RKO (cell line): ENCODE measurements at regions not wholly inside any gene's neighbourhood (a gene's known extent, or its start where the extent isn't known, plus 50 kb on each side); places are given as distances from the start of the nearest gene placed in this dataset.

ENCODE experiments used
- DNase-seq: peaks from one replicate; pipeline ENCODE4 v3.0.0-alpha.2; 2016; ENCODE audit warnings: low spot score

DNA sequence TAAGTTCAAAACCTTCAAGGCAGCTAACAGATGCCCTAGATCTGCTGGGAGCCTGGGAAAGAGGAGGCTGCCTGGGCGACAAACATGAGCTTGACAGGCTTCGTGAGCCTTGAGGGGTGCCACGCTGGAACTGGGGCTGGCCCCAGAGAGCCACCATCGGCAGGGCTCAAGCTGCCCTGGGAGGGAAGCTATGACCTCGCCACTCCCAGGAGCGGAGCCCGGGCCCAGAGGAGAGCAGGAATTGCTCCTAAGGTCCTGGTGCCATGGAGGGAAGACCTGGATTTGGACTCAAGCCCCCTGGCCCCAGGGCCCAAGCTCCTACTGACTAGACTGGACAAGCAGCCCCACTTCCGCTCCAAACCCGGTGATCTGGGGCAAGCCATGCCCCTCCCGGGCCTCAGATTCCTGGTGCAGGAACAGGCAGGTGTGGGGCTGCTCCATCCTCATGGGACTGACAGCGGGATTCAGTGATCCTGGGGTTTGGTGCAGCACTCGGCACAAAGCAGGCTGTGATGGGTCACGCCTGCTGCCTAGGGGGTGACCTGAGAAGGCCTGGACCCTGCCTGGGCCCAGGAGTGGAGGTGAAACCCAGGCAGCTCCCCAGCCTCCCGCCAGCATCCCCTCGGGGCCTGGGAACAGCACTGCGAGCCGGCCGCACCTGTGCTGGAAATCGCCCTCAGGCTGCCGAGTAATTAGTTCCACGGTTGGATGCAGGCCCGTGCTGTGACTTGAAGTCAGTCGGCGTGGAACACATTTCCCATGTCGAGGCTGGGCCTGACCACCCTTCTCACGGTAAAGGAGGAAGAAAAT is 246.9 kb downstream of the NDUFA10 start:
- DNase-seq: no peak

DNA sequence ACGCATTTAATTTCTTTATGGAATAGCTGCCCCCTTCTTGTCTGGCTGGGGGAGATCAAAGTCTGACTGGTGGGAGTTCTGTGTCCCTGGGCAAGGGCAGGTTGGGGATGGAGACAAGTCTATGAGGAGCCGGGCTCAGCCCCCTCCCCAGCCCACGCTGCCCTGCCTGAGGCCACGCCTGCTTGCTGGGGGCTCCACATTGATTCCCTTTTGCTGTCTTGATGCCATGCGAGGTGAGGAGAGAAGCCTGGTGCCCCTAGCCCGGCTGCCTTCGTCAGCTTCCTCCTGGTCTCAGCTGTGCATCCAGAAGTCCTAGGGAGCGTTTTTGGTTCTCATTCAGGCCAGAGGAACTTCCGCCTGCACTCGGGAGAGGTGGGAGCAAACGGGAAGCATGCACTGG is 247.9 kb downstream of the NDUFA10 start:
- no peak for DNase-seq

DNA sequence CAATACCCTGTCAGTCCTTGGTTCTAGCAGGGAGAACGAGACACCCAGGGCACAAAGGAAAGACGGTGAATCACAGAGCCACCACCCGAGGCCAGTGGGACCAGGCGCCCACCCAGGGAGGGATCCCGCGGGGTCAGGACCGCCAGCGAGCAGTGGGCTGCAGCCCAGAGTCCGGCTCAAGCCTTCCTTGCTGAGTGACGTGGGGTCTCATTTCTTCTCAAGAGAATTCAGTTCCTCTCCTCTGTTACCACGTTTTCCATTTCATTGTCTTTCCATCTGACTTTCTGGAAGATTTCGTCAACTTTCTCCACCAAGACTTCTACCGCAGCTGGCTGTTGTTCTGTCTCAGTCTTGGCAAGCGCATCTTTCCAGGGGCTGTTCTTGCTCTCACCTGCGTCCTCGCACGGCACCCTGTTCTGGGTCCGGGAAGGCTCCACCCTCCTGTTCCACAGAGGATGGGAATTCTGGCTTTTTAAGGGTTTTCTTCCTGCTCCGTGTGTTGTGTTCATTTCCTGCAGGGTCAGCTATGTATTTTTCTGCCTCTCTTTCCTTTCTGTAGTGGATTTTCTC is 248.6 kb downstream of the NDUFA10 start:
- DNase-seq: no peak

DNA sequence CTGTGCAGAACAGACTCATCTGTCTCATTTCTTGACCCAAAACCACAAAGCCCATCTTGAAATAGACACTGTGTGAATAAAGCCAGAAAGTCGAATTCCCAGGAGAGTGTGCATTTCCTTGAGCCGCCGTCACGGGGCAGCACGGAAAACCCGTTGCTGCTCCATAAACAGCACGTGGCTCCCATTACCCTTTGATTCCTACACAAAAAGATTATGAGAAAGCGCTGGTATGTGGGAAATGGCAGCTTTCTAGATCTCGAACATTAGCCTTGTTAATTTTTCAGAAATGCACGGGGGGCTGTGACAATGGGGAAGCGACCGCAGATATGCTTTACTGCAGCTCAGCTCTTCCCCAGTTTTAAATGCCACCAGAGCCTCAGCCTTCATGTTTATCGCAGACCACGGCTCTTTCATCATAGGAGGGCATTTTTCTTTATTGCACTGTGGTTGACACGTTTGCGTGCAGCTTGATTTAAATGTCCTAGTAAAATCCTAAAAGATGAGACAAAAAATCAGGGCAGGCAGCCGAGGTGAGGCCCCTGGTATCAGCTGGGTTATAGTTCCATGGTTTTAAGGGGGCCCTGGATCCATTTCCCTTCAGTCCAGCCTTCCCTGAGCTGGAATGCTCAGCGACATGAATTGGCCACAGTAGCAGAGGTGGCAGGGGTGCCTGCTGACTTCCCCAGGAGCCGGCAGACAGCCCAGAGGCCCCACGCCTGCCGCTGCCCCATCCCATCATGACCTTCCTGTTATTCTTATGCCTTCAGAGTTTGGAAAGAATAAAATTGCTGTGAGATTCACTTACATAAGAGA is 249.3 kb downstream of the NDUFA10 start:
- DNase-seq: no peak

DNA sequence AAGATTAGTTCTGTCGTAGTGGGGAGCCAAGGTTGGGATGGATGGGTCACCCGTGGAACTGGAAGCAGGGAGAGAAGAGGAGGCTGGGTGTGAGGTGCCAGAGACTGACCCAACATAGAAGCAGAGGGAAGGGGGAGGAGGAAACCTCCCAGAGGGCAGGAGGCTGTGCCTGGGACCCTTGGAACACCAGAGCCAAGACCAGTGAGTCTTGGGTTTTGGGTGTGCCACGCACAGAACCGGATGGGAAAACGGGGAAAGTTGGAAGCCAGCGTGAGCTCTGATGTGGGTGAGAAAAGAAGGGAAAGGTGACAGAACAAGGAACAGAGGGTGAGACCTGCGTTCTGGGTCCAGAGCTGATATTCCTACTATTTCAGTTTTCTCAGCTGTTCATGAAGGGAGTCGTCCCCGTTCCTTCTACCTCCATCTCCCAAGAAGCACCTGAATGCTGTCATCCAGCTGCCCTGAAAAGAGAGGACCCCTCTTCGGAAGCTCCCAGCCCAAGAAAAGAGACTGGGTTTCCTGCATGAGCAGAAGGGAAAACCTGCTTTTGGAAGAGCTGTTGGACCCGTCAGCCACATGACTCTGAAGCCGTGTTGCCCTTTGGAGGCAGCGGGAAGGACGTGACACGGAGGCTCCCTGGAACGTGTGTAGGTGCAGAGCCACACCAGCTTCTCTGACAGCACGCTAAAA is 250.1 kb downstream of the NDUFA10 start:
- DNase-seq: no peak

DNA sequence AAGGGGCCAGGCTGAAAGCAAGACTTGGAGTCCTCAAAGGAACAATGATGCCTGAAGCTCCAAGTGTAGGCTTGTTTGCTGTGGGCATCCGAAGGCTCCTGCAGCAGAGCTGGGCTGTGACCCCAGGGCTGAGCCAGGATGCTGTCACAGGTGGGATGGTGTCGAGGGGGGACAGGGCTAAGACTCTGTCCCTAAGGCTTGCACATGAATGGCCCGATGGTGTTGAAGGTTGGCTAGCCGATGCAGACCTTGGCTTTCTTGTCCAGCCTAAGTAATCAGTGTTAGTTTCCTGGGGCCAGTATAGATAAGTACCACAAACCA is 251.0 kb downstream of the NDUFA10 start:
- no peak for DNase-seq

DNA sequence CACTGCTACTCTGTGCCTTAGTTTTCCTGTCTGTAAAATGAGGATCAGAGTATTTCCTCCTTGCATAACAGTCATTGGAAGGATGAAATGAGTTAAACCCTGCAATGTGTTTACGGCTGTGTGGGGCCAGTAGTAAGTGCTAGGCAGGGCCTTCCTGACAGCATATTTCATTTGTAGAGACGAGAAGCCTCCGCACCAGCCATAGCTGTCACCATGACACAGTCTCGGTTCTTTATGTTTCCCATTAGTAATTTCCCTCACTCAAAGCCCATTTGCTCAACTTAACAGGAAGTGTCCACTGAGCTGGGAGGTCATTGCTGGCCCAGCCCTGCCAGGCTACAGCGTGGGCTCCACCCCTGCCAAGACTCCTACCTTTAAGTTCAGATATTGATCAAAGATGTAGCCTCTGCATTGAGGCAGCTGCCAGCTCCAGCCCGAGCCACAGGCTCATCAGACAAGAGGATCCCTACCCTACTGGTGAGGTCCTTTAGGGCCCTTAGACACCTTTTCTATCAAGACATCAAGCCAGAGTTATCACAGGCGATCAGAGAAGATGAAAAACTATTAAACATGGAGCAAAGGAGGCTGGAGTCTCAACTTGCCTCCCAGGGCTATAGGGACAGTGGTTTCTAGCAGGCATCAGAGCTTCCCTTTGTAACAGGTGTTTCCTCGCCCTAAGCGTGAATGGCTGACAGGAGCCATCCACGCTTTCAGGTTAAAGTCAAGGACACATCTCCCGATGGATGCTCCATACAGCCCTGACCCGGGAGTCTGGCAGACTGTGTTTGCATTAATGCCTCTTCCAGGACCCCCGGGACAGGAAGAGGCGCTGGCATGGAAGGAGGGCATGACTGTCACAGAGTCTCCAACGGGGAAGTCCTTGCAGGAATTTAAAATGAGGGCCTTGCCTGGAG is 251.7 kb downstream of the NDUFA10 start:
- no peak for DNase-seq

DNA sequence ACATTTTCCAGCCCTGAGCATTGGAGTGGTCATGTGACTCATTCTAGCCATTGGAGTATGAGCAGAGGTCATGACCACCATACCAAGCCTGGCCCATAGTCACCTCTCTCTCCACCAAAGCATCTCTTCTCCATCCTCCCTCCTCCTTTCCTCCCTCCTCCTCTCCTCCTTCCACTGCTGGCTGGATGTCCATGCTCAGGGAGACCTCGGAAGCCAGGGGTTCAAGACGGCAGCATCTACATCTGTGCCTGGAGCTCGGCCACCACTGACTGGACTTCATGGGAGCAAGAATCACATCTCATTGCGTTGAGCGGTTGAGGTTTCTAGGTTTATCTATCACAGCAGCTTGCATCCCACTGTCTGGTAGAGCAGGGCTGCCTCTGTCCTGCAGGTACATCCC is 252.4 kb downstream of the NDUFA10 start:
- no peak for DNase-seq

DNA sequence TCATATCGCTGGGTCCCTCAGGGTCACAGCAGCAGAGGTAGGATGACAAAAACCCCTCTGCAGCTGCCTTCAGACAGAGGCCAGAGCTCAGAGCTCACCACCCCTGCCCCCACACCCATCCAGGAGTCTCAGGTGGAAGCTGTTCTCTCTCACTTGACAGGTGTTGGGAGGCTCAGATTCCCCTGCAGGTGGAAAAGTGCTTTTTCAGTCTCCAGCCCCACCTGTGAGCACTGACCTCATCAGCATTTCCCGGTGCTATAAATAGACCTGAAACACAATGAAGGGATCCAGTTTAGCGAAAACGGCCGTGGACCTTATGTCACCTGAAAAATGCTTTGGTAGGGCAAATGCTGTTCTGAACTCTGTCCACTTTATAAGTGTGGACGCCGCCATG is 254.9 kb downstream of the NDUFA10 start:
- DNase-seq: no peak

DNA sequence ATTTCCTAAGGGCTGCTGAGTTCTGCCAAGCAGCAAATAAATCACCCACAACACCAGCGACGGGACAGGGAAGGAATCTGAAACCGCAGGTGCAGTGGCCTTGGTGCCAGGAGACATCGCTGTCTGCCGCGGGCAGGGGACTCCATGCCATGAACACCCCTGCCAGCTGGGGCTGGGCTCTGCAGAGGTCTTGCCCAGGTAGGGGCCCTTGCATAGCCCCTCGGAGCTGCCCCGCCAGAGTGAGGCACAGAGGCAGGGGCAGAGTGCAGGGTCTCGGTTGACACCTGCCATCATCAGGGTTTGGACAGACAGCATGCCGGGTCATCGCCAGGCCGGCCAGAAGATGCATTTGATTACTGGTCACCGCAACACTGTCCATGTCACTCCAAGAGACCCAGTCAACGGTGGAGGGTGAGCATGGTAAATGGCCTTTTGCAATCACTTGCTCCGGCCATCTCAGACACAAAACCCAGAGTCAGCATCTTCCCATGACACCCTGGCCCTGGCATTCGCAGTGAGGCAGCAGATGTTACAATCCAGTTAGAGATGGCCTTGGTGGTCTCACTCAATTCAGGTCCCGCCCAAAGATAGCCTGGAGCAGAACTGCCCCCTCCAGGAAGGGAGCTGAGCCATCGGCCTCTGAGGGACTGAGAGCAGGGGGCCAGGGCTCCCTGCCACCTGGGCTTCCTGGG is 255.4 kb downstream of the NDUFA10 start:
- no peak for DNase-seq

DNA sequence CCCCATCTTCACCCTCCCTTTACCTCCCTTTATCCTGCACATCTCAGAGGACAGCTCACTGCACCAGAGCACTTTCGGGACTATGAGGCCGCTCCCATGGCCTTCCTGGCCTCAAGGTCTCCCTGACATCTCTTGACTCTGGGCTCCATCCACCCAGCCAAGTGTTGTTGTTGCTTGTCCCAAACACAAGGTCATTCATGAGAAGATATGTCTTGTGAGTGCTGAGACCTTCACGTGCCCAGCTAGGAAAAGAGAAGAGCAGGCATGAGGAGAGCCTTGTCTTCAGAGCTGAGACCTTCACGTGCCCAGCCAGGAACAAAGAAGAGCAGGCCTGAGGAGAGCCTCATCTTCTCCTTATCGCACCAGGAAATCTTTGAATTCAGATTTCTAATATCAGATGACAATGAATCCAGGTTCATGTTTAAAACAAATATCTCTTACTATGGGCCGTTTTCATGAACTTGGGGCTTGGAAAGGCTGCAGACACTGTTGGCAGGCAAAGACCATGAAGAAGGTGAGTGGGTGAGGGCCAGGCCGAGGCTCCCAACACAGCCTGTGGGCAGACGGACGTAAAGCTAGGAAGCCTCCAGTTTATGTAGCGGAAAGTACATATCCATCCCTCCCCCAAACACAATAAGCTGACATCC is 256.1 kb downstream of the NDUFA10 start:
- DNase-seq: no peak

DNA sequence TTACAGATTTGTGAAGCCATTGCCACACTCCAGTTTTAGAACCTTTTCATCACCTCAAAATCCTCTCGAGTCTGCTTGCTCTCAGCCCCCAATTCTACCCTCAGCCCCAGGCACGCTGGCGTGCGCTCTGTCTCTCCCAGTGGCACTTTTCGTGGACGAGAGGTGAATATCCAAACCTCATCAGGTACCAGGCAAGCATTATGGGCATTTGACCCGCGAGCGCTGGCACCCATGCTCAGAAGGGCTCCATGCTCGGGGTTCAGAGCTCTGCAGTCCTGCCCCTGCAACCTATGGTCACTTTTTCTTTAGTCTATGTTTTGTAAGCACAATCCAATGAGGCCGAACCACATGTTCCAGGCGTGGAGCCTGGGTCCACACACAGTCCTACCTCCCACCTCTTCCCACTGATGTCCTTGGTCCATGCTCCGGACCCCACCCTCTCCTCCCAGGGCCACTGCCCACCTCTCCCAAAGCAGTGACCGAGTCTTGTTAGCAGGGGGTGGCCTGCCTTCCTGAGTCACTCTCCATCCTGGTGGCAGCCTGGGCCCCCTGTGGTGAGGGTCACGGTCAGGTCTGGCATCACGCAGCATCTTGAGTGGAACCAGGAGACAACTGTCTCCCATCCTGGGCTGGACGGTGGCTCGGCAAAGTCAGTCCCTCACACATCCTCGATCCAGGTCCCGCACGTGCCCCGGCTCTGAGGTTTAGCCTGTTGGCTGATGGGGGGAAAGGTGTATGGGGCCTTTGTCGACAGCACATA is 256.9 kb downstream of the NDUFA10 start:
- no peak for DNase-seq

DNA sequence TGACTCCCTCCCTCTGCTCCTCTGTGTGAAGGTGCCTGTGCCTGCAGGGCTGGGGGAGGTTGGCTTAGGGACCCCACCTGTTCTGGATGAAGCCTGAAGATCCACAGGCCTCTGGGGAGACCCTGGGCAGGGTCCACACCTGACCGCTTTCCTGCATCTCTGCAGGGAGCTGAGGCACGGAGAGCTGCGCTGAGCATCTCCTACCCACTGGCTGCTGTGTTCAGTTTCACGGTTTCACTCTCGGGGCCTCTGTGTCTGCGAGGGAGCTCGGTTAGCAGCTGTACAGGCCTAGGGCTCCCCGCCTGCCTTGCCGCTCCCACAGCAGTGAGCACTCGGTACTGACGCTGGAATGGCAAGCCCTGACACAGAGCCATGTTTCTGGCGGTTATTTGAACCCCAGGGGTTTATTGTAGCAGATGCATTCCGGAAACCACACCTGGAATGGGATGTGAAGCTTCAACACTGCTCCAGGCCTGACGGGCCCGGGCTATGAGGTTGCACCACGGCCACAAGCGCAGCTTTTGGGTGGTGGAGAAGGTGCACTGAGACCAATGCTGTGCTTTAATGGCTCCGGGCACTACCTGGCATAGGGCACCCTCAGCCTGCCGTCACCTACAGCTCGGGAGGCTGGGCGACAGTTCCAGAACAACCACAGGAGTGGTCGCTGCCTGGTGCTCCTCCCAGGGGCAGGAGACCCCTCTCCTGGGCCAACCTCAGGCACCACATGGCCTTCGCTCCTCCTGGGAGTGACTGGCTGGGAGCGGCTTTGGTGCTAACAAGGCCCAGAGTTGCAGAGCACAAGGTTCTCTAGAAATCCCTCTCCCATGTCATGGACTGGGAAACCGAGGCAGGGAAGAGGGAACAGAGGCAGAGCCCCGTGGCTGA is 257.9 kb downstream of the NDUFA10 start:
- DNase-seq: no peak

DNA sequence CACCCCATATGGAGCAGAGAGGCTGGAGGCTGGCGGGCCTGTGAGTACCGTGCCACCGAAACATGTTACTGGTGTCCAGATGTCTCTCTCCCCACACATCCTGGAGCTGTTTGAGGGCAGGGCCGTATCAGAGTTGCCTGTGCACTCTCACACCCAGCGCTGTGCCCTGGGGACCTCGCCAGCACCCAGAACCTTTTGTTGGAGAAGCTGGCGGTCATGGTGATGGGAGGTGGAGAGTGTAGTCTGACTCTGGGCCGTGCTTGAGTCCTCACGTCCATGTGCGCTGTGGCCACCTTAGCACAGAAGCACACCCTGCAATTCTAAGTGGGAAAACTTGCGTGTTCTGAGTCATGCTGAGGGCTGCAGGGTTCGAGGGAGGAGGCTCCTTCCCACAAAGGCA is 259.2 kb downstream of the NDUFA10 start:
- no peak for DNase-seq

DNA sequence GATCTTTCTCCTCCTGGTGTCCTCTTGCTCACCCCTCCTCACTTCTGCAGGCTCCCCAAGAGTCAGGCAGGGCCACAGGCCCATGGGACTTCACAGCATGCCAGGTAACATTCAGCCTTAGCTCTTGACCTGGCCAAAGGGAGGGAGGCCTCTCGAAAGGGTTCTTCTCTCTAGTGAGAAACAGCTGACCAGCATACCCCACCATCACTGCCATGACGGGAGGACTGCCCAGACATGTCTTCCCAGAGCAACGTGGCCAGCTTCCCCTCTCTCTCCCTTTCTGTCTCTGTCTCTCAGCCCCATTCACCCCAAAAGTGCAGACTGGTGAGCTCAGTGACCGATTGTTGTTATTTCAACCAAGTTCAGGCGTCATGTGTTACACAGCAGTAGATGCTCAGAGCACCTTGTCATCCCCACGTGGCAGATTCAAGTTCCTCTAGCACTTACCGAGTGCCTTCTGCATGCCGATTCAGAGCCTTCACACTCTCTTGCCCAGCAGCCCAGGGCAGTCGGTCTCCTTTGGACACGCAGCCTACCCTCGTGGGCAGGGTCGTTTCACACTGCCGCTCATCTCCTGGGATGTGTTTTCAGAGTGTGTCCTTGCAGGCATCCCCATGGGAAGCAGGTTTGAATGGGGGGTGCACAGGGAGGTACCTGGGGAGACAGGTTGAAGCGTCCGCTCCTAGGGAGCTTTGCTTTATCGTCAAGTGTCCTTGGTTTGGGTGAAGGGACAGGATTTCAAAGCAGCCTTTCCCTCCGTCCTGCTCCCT is 259.9 kb downstream of the NDUFA10 start:
- no peak for DNase-seq

DNA sequence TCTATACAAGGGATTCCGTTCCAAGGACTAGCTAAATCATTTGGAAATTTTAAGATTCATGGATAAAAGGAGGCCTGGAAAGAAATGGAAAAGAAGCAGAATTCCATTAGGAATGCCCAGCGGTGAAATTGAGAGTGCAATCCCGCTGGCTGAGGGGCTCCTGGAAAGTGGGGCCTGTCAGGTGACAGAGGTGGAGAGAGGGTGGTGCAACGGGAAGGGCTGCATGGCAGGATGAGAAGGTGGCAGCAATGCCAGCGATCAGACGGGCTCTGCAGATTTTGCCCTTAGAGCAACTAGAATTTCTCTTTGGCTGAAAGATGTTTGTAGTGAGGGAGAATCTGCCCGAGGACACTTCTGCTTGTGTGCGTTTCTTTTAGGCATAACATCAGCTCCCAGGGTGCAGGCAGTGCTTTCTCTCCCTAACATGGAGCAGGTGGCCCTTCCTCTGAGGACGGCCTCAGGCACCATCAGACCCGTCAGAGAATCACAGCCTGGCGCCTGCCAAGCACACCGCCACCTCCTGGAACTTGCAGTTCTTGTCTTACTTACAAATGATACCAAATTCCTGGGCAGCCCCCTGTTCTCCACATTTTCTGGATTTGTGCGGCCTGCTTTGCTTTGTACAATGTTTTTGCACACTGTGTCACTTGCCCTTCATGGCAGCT is 261.6 kb downstream of the NDUFA10 start:
- DNase-seq: no peak

DNA sequence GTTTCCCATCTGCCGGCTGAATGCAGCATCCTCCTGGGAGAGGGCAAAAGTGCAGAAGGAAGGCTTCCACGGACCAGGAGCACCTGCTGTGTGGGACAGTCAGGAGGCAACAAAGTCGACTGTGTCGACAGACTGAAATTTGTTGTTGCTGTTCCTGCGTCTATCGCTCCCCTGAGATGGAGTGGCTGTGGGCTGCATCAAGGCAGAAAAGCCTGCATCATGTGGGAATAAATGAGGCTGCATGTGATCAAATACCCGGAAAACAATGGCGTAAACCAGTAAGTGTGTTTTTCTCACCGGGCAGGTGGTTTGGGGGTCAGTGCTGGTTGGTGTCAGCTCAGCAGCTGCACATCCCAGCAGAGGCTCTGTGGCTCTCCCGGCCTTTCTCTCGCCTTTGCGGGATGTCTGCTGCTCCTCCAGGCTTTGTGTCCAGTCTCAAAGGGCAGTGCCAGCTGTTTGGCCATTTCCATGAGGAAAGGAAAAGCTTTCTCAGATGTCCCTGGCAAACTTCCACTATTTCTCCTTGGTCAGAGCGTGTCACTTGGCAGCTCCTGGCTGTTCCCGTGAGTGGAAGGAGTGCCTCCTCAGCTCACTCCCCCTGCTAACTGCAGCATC is 262.4 kb downstream of the NDUFA10 start:
- no peak for DNase-seq
